ENCODE measurements at regions not wholly inside any gene's neighbourhood (a gene's known extent, or its start where the extent isn't known, plus 50 kb on each side); places are given as distances from the start of the nearest gene placed in this dataset.

DNA sequence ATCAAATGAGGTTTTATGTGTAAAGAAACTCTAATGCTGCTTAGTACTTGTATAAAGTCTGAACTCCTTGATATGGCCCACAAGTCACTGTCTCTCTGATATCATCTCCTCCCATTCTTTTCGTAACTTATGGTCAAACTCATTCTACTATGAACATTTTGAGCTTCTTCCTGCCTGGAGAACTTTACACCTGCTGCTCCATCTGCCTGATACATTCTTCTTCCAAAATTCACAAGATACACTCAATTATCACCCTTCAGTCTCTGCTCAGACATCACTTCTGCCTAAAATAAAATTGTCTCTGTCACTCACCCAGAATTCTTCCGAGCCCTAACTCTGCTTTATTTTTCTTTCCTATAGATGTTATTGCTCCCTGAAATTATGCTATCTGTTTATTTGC, 192.8 kb upstream of the LYPLAL1 start:
- no peak for DNase-seq (ENCODE audit: low read depth)
- TF ChIP-seq, protein P1, sequence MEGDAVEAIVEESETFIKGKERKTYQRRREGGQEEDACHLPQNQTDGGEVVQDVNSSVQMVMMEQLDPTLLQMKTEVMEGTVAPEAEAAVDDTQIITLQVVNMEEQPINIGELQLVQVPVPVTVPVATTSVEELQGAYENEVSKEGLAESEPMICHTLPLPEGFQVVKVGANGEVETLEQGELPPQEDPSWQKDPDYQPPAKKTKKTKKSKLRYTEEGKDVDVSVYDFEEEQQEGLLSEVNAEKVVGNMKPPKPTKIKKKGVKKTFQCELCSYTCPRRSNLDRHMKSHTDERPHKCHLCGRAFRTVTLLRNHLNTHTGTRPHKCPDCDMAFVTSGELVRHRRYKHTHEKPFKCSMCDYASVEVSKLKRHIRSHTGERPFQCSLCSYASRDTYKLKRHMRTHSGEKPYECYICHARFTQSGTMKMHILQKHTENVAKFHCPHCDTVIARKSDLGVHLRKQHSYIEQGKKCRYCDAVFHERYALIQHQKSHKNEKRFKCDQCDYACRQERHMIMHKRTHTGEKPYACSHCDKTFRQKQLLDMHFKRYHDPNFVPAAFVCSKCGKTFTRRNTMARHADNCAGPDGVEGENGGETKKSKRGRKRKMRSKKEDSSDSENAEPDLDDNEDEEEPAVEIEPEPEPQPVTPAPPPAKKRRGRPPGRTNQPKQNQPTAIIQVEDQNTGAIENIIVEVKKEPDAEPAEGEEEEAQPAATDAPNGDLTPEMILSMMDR (conservative IDR thresholded peaks at IDR 0.05; ENCODE audit: control insufficient read depth, insufficient read depth, low read depth, low read length): no peak
- no peak overlapping the region for H3K4me3 ChIP-seq (ENCODE audit: control insufficient read depth, low read depth, low read length)

DNA sequence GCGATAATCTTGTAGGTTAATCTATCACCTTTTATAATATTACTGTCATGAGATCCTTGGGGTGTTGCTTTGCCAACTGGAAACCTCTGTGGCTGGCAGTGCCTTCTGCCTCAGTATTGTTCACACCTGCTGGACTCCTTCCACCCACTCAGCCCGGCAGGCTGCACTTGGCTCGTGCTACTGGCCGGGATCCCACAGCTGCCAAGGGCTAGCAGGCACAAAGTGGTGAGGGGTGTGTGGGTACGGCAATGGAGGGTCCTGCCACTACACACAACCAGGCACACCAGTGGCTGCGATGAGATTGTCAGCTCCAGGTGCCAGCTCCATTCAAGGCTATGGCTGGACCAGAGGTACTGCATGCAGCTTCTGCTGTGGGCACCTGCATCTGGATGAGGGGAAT, 191.2 kb upstream of the LYPLAL1 start:
- TF ChIP-seq, protein P1 (conservative IDR thresholded peaks at IDR 0.05; ENCODE audit: control insufficient read depth, insufficient read depth, low read depth, low read length): no peak
- DNase-seq (ENCODE audit: low read depth): no peak
- no peak overlapping the region for H3K4me3 ChIP-seq (ENCODE audit: control insufficient read depth, low read depth, low read length)

DNA sequence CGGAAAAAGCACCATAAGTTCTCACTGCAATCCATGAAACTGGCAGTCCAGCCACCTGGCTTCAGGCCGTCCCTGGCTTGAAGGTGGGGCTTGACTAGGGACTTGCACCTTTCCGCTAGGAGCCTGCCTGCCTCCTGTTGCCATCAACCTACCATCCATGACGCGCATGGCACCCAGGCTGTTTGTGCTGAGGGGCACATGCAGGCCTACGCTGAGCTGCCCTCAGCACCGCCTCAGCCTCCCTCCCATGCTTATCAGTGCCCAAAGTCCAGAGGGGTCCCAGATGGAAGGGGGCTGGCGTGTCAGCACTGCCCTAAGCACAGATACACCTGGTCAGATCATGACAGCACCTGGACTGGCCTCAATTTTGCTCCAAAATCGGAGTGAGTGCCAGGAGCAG, 190.2 kb upstream of the LYPLAL1 start:
- TF ChIP-seq, protein P1 (conservative IDR thresholded peaks at IDR 0.05; ENCODE audit: control insufficient read depth, insufficient read depth, low read depth, low read length): no peak
- H3K4me3 ChIP-seq (ENCODE audit: control insufficient read depth, low read depth, low read length): no peak overlapping the region
- DNase-seq (ENCODE audit: low read depth): no peak

DNA sequence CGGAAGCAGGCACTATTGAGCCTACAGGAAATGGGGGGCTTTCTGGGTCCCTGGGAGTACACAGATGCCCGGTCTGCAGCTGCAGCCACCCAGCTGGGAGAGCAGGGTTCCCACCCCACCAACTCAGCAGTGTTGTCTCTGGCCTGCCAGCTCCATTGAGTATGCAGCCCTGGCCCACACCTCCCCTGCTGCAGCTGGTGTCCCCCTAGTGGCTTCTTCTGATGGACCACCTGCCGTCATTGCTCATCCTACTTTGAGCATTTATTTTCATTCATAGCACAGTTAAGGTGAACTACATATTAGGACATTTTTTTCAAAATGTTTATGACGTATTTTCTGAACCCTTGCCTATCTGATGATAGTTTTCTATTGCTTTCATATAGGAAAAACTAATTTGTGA, 189.8 kb upstream of the LYPLAL1 start:
- DNase-seq (ENCODE audit: low read depth): no peak
- no peak overlapping the region for H3K4me3 ChIP-seq (ENCODE audit: control insufficient read depth, low read depth, low read length)
- TF ChIP-seq, protein P1 (conservative IDR thresholded peaks at IDR 0.05; ENCODE audit: control insufficient read depth, insufficient read depth, low read depth, low read length): peak; percentile 29

DNA sequence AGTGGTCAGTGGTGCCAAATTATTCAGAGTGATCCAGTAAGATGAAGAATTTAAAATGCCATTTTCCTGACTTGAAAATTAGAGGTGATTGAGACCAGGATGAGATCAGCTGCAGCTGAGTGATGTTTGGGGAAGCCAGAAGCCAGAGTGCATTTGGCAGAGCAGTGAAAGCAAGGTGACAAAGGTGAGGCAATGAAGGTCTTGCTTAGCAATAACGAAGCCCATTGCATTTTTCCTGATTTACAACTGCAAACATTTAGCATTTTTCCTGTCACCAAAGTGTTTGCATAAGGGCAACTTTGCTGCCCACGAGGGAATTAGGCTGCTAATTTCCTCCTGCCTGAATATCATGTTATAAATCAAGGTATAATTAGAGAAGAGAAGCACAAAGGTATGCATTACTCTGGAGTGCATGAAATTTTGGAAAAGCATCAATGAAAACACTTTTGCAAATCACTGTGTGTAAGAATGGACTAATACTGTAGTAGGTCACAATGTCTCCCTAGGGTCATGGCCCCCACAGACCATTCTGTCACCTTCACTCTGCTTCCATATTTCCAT, 188.2 kb upstream of the LYPLAL1 start:
- DNase-seq (ENCODE audit: low read depth): no peak
- TF ChIP-seq, protein P1 (conservative IDR thresholded peaks at IDR 0.05; ENCODE audit: control insufficient read depth, insufficient read depth, low read depth, low read length): no peak
- no peak overlapping the region for H3K4me3 ChIP-seq (ENCODE audit: control insufficient read depth, low read depth, low read length)

DNA sequence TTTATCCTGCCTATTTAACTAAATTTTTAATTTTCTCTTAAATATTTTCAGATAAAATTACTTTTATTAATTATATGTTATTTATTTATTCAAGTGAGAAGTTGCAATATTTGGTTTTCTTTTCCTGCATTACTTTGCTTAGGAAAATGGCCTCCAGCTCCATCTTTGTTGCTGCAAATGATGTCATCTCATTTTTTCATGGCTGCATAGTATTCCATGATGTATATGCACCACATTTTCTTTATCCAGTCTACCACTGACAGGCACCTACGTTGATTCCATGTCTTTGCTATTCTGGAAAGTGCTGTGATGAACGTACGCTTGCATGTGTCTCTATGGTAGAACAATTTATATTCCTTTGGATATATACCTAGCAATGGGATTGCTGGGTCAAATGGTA, 186.9 kb upstream of the LYPLAL1 start:
- H3K4me3 ChIP-seq (ENCODE audit: control insufficient read depth, low read depth, low read length): no peak overlapping the region
- no peak for DNase-seq (ENCODE audit: low read depth)
- TF ChIP-seq, protein P1 (conservative IDR thresholded peaks at IDR 0.05; ENCODE audit: control insufficient read depth, insufficient read depth, low read depth, low read length): no peak

- TF ChIP-seq, protein P1 (conservative IDR thresholded peaks at IDR 0.05; ENCODE audit: control insufficient read depth, insufficient read depth, low read depth, low read length): no peak
- DNase-seq (ENCODE audit: low read depth): no peak
- no peak overlapping the region for H3K4me3 ChIP-seq (ENCODE audit: control insufficient read depth, low read depth, low read length)
Observed at GRCh38 chr1:218990019-218990418, 183.7 kb upstream of the LYPLAL1 start.

Measured in fibroblast of mammary gland (primary cell).